Mesothelial cell of epicardium (in vitro differentiated cells): ENCODE measurements at regions not wholly inside any gene's neighbourhood (a gene's known extent, or its start where the extent isn't known, plus 50 kb on each side); places are given as distances from the start of the nearest gene placed in this dataset.
"Not testable (repeated sequence)": the region's sequence is repeated elsewhere in the genome, so short reads cannot be mapped to it uniquely, and the experiment has no call there.

Experiments used
- DNase-seq, 2 experiments: peaks; one replicate each; pipeline ENCODE4 v3.0.0; 2021; ENCODE audit warnings: low spot score in 2 of 2; ENCODE audit not compliant: unreplicated experiment in 2 of 2
- H3K27ac Mint-ChIP-seq: 2 replicates; pipeline ENCODE4 v1.8.0; 2021; ENCODE audit warnings: mixed read lengths
- H3K27me3 Mint-ChIP-seq: 2 replicates; pipeline ENCODE4 v1.8.0; 2021; ENCODE audit warnings: low read depth, mixed read lengths
- H3K36me3 Mint-ChIP-seq: 2 replicates; pipeline ENCODE4 v1.8.0; 2021; ENCODE audit warnings: mixed read lengths
- H3K4me1 Mint-ChIP-seq: 2 replicates; pipeline ENCODE4 v1.8.0; 2021; ENCODE audit warnings: mixed read lengths
- H3K4me3 Mint-ChIP-seq: 2 replicates; pipeline ENCODE4 v1.8.0; 2021; ENCODE audit warnings: mild to moderate bottlenecking, moderate library complexity, mixed read lengths
- H3K9me3 Mint-ChIP-seq: 2 replicates; pipeline ENCODE4 v1.8.0; 2021; ENCODE audit warnings: mixed read lengths
- TF ChIP-seq, protein P1 (sequence below): fragments of 200-600 bp; sonication (generic); IDR thresholded peaks from one replicate; pipeline ENCODE4 v1.5.0; 2021; ENCODE audit warnings: antibody characterized with exemption; ENCODE audit not compliant: unreplicated experiment

DNA sequence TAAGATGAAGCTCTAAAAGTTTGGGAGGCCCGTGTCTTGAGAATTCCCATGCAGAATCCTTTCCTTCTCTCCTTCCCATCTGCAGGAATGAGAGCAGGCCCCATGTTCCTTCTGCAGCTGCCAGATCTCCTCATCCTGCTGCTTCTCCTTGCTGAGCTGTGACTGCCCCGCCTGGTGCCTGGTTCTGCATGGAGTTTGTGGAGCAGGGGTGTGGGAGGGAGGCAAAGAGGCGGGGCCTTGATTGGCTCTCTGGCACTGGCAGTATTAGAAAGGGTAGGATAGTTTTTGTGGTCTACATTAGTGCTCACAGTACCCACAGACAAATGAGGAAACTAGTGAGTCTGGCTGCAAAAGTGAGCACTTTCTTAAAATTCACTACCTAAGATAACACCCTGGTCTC, 91.1 kb upstream of the CLPB start:
- Mint-ChIP-seq H3K27ac (no peak overlapping the region), H3K4me1 (peaks cover 9% of the 10 kb centered on the region), H3K27me3 (no peaks in the 10 kb centered on the region), H3K4me3 (no peak overlapping the region), H3K36me3 (no peaks in the 10 kb centered on the region), H3K9me3 (no peaks in the 10 kb centered on the region)
- DNase-seq, result no peak
- TF ChIP-seq, protein P1, sequence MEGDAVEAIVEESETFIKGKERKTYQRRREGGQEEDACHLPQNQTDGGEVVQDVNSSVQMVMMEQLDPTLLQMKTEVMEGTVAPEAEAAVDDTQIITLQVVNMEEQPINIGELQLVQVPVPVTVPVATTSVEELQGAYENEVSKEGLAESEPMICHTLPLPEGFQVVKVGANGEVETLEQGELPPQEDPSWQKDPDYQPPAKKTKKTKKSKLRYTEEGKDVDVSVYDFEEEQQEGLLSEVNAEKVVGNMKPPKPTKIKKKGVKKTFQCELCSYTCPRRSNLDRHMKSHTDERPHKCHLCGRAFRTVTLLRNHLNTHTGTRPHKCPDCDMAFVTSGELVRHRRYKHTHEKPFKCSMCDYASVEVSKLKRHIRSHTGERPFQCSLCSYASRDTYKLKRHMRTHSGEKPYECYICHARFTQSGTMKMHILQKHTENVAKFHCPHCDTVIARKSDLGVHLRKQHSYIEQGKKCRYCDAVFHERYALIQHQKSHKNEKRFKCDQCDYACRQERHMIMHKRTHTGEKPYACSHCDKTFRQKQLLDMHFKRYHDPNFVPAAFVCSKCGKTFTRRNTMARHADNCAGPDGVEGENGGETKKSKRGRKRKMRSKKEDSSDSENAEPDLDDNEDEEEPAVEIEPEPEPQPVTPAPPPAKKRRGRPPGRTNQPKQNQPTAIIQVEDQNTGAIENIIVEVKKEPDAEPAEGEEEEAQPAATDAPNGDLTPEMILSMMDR, result no peak

- Mint-ChIP-seq H3K9me3 (no peaks in the 10 kb centered on the region), H3K4me1 (peaks cover 9% of the 10 kb centered on the region), H3K27me3 (no peaks in the 10 kb centered on the region), H3K36me3 (no peaks in the 10 kb centered on the region), H3K4me3 (no peak overlapping the region), H3K27ac (no peak overlapping the region)
- TF ChIP-seq, protein P1, result no peak
- DNase-seq, result no peak
Observed at GRCh38 chr11:72524711-72525110, 90.4 kb upstream of the CLPB start.

DNA sequence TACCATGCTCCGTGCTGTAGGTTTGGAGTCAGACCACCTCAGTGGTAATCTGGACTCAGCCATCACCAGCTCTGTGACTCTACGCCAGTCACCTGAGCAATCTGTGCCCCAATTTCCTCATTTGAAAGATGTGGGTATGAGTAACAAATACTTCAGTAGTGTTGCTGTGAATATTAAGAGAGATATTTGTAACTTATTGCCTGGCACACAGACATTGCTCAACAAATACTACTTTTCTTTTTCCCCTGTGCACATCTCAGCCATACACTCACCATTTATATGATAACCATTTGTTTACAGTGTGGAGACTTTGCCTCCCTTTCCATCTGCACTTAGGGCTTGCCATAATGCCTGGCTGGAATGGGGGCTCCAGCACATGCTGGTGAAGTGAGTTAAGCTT, 89.7 kb upstream of the CLPB start:
- Mint-ChIP-seq H3K4me3 (no peak overlapping the region), H3K4me1 (peaks cover 11% of the 10 kb centered on the region), H3K36me3 (no peaks in the 10 kb centered on the region), H3K27ac (no peak overlapping the region), H3K27me3 (no peaks in the 10 kb centered on the region), H3K9me3 (no peaks in the 10 kb centered on the region)
- TF ChIP-seq, protein P1, result no peak
- no peak for DNase-seq

- TF ChIP-seq, protein P1, result no peak
- Mint-ChIP-seq H3K4me1 (peaks cover 9% of the 10 kb centered on the region), H3K27me3 (no peaks in the 10 kb centered on the region), H3K4me3 (no peak overlapping the region), H3K36me3 (no peaks in the 10 kb centered on the region), H3K9me3 (no peaks in the 10 kb centered on the region), H3K27ac (no peak overlapping the region)
- DNase-seq, result no peak
Observed at GRCh38 chr11:72522186-72522585, 87.9 kb upstream of the CLPB start.

- no peak overlapping the region for H3K27ac Mint-ChIP-seq
- no peaks in the 10 kb centered on the region for H3K9me3 Mint-ChIP-seq
- H3K4me1 Mint-ChIP-seq, result peaks cover 9% of the 10 kb centered on the region
- no peaks in the 10 kb centered on the region for H3K27me3 Mint-ChIP-seq
- no peak for DNase-seq
- no peak overlapping the region for H3K4me3 Mint-ChIP-seq
- TF ChIP-seq, protein P1, result no peak
- H3K36me3 Mint-ChIP-seq, result no peaks in the 10 kb centered on the region
Observed at GRCh38 chr11:72521664-72522063, 87.3 kb upstream of the CLPB start.

- no peak overlapping the region for H3K27ac Mint-ChIP-seq
- no peaks in the 10 kb centered on the region for H3K36me3 Mint-ChIP-seq
- H3K4me1 Mint-ChIP-seq, result peaks cover 9% of the 10 kb centered on the region
- peaks cover 6% of the 10 kb centered on the region for H3K9me3 Mint-ChIP-seq
- TF ChIP-seq, protein P1, result no peak
- no peaks in the 10 kb centered on the region for H3K27me3 Mint-ChIP-seq
- no peak for DNase-seq
- H3K4me3 Mint-ChIP-seq, result no peak overlapping the region
Observed at GRCh38 chr11:72520815-72521214, 86.5 kb upstream of the CLPB start.

DNA sequence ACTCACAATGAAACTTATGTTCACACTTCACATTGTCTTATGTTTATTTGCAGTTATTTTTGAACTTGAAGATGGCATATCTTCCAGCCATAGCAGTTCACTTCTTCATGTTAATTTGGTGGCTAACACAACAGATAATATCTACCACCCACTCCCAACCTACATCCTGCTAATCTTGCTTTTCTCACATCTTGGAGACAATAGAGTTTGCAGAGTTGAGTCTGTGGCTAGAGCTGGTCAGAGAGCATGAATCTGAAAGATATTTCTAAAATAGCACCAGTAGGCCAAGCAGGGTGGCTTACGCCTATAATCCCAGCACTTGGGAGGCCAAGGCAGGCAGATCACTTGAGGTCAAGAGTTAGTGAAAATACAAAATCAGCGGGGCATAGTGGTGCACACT, 85.6 kb upstream of the CLPB start:
- H3K9me3 Mint-ChIP-seq, H3K4me3 Mint-ChIP-seq, H3K36me3 Mint-ChIP-seq, DNase-seq, H3K27me3 Mint-ChIP-seq, H3K27ac Mint-ChIP-seq, H3K4me1 Mint-ChIP-seq: not testable (repeated sequence)
